IPS-18a (cell line): ENCODE measurements at regions not wholly inside any gene's neighbourhood (a gene's known extent, or its start where the extent isn't known, plus 50 kb on each side); places are given as distances from the start of the nearest gene placed in this dataset.

Source experiments
- H3K27ac ChIP-seq: one replicate; pipeline ENCODE4 v1.5.1; 2013; ENCODE audit warnings: low read length
- H3K27me3 ChIP-seq: one replicate; pipeline ENCODE4 v1.6.1; 2013; ENCODE audit warnings: mild to moderate bottlenecking, low read length; ENCODE audit not compliant: control insufficient read depth, insufficient read depth
- H3K36me3 ChIP-seq: one replicate; pipeline ENCODE4 v1.6.1; 2013; ENCODE audit warnings: low read depth, low read length; ENCODE audit not compliant: control insufficient read depth
- H3K4me1 ChIP-seq: one replicate; pipeline ENCODE4 v1.6.1; 2013; ENCODE audit warnings: low read depth, low read length; ENCODE audit not compliant: control insufficient read depth
- H3K4me3 ChIP-seq: one replicate; pipeline ENCODE4 v1.5.1; 2013; ENCODE audit warnings: low read length
- H3K9ac ChIP-seq: one replicate; pipeline ENCODE4 v1.6.1; 2013; ENCODE audit warnings: mild to moderate bottlenecking, low read length, moderate library complexity
- H3K9me3 ChIP-seq: one replicate; pipeline ENCODE4 v1.6.1; 2013; ENCODE audit warnings: low read depth, low read length; ENCODE audit not compliant: control insufficient read depth

- no peaks in the 10 kb centered on the region for H3K9me3 ChIP-seq
- no peaks in the 10 kb centered on the region for H3K4me1 ChIP-seq
- no peaks in the 10 kb centered on the region for H3K27me3 ChIP-seq
- H3K36me3 ChIP-seq = no peaks in the 10 kb centered on the region
- H3K9ac ChIP-seq = no peak overlapping the region
- no peak overlapping the region for H3K27ac ChIP-seq
- H3K4me3 ChIP-seq = no peak overlapping the region
Measured at GRCh38 chr2:63658176-63658968, 69.6 kb downstream of the MDH1 start.

GRCh38 chr2:63660060-63660459 lies 71.3 kb downstream of the MDH1 start:
- no peaks in the 10 kb centered on the region for H3K36me3 ChIP-seq

GRCh38 chr2:63661076-63661475 lies 72.3 kb downstream of the MDH1 start:
- H3K4me1 ChIP-seq = peaks cover 4% of the 10 kb centered on the region
- no peak overlapping the region for H3K4me3 ChIP-seq
- H3K9me3 ChIP-seq = no peaks in the 10 kb centered on the region
- H3K27ac ChIP-seq = no peak overlapping the region
- H3K27me3 ChIP-seq = no peaks in the 10 kb centered on the region
- no peaks in the 10 kb centered on the region for H3K36me3 ChIP-seq
- no peak overlapping the region for H3K9ac ChIP-seq

More at GRCh38 chr2:63660060-63660459, 71.3 kb downstream of the MDH1 start:
- no peaks in the 10 kb centered on the region for H3K4me1 ChIP-seq
- H3K27ac ChIP-seq = no peak overlapping the region
- H3K9me3 ChIP-seq = no peaks in the 10 kb centered on the region
- no peaks in the 10 kb centered on the region for H3K27me3 ChIP-seq
- no peak overlapping the region for H3K9ac ChIP-seq
- H3K4me3 ChIP-seq = no peak overlapping the region

- H3K27ac ChIP-seq = no peak overlapping the region
- no peaks in the 10 kb centered on the region for H3K27me3 ChIP-seq
- no peak overlapping the region for H3K9ac ChIP-seq
- H3K9me3 ChIP-seq = no peaks in the 10 kb centered on the region
- H3K36me3 ChIP-seq = no peaks in the 10 kb centered on the region
- no peak overlapping the region for H3K4me3 ChIP-seq
- H3K4me1 ChIP-seq = peaks cover 15% of the 10 kb centered on the region
Measured at GRCh38 chr2:63662028-63662804, 73.5 kb downstream of the MDH1 start.

GRCh38 chr2:63663013-63663864 lies 74.5 kb downstream of the MDH1 start:
- H3K36me3 ChIP-seq = no peaks in the 10 kb centered on the region
- peaks cover 25% of the 10 kb centered on the region for H3K4me1 ChIP-seq
- H3K9me3 ChIP-seq = no peaks in the 10 kb centered on the region
- no peak overlapping the region for H3K9ac ChIP-seq
- H3K27me3 ChIP-seq = no peaks in the 10 kb centered on the region
- no peak overlapping the region for H3K4me3 ChIP-seq
- H3K27ac ChIP-seq = no peak overlapping the region

- Histone ChIP-seq H3K4me1 (peaks cover 34% of the 10 kb centered on the region), H3K27me3 (no peaks in the 10 kb centered on the region), H3K27ac (no peak overlapping the region), H3K36me3 (no peaks in the 10 kb centered on the region), H3K9me3 (no peaks in the 10 kb centered on the region), H3K4me3 (no peak overlapping the region), H3K9ac (no peak overlapping the region)
Measured at GRCh38 chr2:63665091-63665490, 76.3 kb downstream of the MDH1 start.

- Histone ChIP-seq H3K4me3 (no peak overlapping the region), H3K27me3 (no peaks in the 10 kb centered on the region), H3K27ac (no peak overlapping the region), H3K4me1 (peaks cover 34% of the 10 kb centered on the region), H3K9ac (no peak overlapping the region), H3K36me3 (no peaks in the 10 kb centered on the region), H3K9me3 (no peaks in the 10 kb centered on the region)
Measured at GRCh38 chr2:63665846-63666475, 77.2 kb downstream of the MDH1 start.

- no peak overlapping the region for H3K27ac ChIP-seq
- no peak overlapping the region for H3K4me3 ChIP-seq
- no peaks in the 10 kb centered on the region for H3K27me3 ChIP-seq
- H3K9me3 ChIP-seq = no peaks in the 10 kb centered on the region
- peaks cover 34% of the 10 kb centered on the region for H3K4me1 ChIP-seq
- H3K36me3 ChIP-seq = no peaks in the 10 kb centered on the region
- H3K9ac ChIP-seq = no peak overlapping the region
Measured at GRCh38 chr2:63667132-63667700, 78.5 kb downstream of the MDH1 start.

GRCh38 chr2:63668000-63668399 lies 79.2 kb downstream of the MDH1 start:
- H3K27me3 ChIP-seq = no peaks in the 10 kb centered on the region
- H3K36me3 ChIP-seq = no peaks in the 10 kb centered on the region
- no peaks in the 10 kb centered on the region for H3K9me3 ChIP-seq
- peaks cover 34% of the 10 kb centered on the region for H3K4me1 ChIP-seq
- no peak overlapping the region for H3K4me3 ChIP-seq
- H3K27ac ChIP-seq = no peak overlapping the region
- H3K9ac ChIP-seq = no peak overlapping the region

GRCh38 chr2:63668466-63668865 lies 79.7 kb downstream of the MDH1 start:
- Histone ChIP-seq H3K27me3 (no peaks in the 10 kb centered on the region), H3K4me1 (peaks cover 34% of the 10 kb centered on the region), H3K27ac (no peak overlapping the region), H3K4me3 (no peak overlapping the region), H3K9ac (no peak overlapping the region), H3K36me3 (no peaks in the 10 kb centered on the region), H3K9me3 (no peaks in the 10 kb centered on the region)

- Histone ChIP-seq H3K27ac (no peak overlapping the region), H3K4me1 (peaks cover 34% of the 10 kb centered on the region), H3K27me3 (no peaks in the 10 kb centered on the region), H3K36me3 (no peaks in the 10 kb centered on the region), H3K9ac (no peak overlapping the region), H3K9me3 (no peaks in the 10 kb centered on the region), H3K4me3 (no peak overlapping the region)
Measured at GRCh38 chr2:63669596-63669995, 80.8 kb downstream of the MDH1 start.
